ENCODE measurements at regions not wholly inside any gene's neighbourhood (a gene's known extent, or its start where the extent isn't known, plus 50 kb on each side); places are given as distances from the start of the nearest gene placed in this dataset.

- Histone ChIP-seq H3K4me3 (no peak overlapping the region), H3K36me3 (ENCODE audit: insufficient read depth in 1 of 2, low read depth in 1 of 2) (no peaks in the 10 kb centered on the region), H3K27ac (no peak overlapping the region), H3K4me1 (no peaks in the 10 kb centered on the region), H3K9me3 (no peaks in the 10 kb centered on the region), H3K27me3 (ENCODE audit: insufficient read depth in 3 of 3, low read length in 2 of 3) (no peaks in the 10 kb centered on the region)
- 68 to 70% (median 70%) methylated on average over 5 of the region's 5 CpGs for WGBS, 3 donors
- no peak for DNase-seq
- no peak for TF ChIP-seq CTCF (IDR thresholded peaks at IDR 0.05)
- intact Hi-C loops (cut with DNase I): no loop called here
- ATAC-seq: no peak
Observed at GRCh38 chr4:14644580-14645282, 357.6 kb upstream of the CPEB2 start.

- DNase-seq (no peak), ATAC-seq (no peak)
- no peak overlapping the region for H3K4me3 ChIP-seq
- no peak overlapping the region for H3K27ac ChIP-seq
- no peaks in the 10 kb centered on the region for H3K36me3 ChIP-seq (ENCODE audit: insufficient read depth in 1 of 2, low read depth in 1 of 2)
- H3K27me3 ChIP-seq (ENCODE audit: insufficient read depth in 3 of 3, low read length in 2 of 3): no peaks in the 10 kb centered on the region
- H3K9me3 ChIP-seq: no peaks in the 10 kb centered on the region
- H3K4me1 ChIP-seq: no peaks in the 10 kb centered on the region
- TF ChIP-seq CTCF (IDR thresholded peaks at IDR 0.05): no peak
- 83 to 95% (median 84%) methylated on average over 1 of the region's 1 CpG for WGBS, 3 donors
- intact Hi-C loops (cut with DNase I): no loop called here
Observed at GRCh38 chr4:14646831-14647230, 355.4 kb upstream of the CPEB2 start.

- intact Hi-C loops (cut with DNase I): no loop called here
- no peak overlapping the region for H3K27ac ChIP-seq
- H3K9me3 ChIP-seq: no peaks in the 10 kb centered on the region
- no peaks in the 10 kb centered on the region for H3K36me3 ChIP-seq (ENCODE audit: insufficient read depth in 1 of 2, low read depth in 1 of 2)
- H3K4me1 ChIP-seq: no peaks in the 10 kb centered on the region
- WGBS, 3 donors: 92 to 97% (median 96%) methylated on average over 2 of the region's 2 CpGs
- H3K4me3 ChIP-seq: no peak overlapping the region
- TF ChIP-seq CTCF (IDR thresholded peaks at IDR 0.05): no peak
- ATAC-seq (no peak), DNase-seq (no peak)
- no peaks in the 10 kb centered on the region for H3K27me3 ChIP-seq (ENCODE audit: insufficient read depth in 3 of 3, low read length in 2 of 3)
Observed at GRCh38 chr4:14650127-14650526, 352.2 kb upstream of the CPEB2 start.

- Histone ChIP-seq H3K36me3 (ENCODE audit: insufficient read depth in 1 of 2, low read depth in 1 of 2) (no peaks in the 10 kb centered on the region), H3K27me3 (ENCODE audit: insufficient read depth in 3 of 3, low read length in 2 of 3) (no peaks in the 10 kb centered on the region), H3K4me3 (no peak overlapping the region), H3K27ac (no peak overlapping the region), H3K4me1 (no peaks in the 10 kb centered on the region), H3K9me3 (no peaks in the 10 kb centered on the region)
- ATAC-seq (no peak), DNase-seq (no peak)
- TF ChIP-seq CTCF (IDR thresholded peaks at IDR 0.05): no peak
- intact Hi-C loops (cut with DNase I): no loop called here
- 53 to 64% (median 62%) methylated on average over 2 of the region's 2 CpGs for WGBS, 3 donors
Observed at GRCh38 chr4:14652522-14652921, 349.8 kb upstream of the CPEB2 start.

- Histone ChIP-seq H3K9me3 (no peaks in the 10 kb centered on the region), H3K4me1 (no peaks in the 10 kb centered on the region), H3K36me3 (ENCODE audit: insufficient read depth in 1 of 2, low read depth in 1 of 2) (no peaks in the 10 kb centered on the region), H3K4me3 (no peak overlapping the region), H3K27me3 (ENCODE audit: insufficient read depth in 3 of 3, low read length in 2 of 3) (no peaks in the 10 kb centered on the region), H3K27ac (no peak overlapping the region)
- WGBS, 3 donors: 69 to 91% (median 76%) methylated on average over 2 of the region's 2 CpGs
- intact Hi-C loops (cut with DNase I): no loop called here
- no peak for TF ChIP-seq CTCF (IDR thresholded peaks at IDR 0.05)
- no peak for ATAC-seq
- no peak for DNase-seq
Observed at GRCh38 chr4:14653338-14653737, 348.9 kb upstream of the CPEB2 start.
